ENCODE measurements at regions not wholly inside any gene's neighbourhood (a gene's known extent, or its start where the extent isn't known, plus 50 kb on each side); places are given as distances from the start of the nearest gene placed in this dataset.
"Not testable (repeated sequence)": the region's sequence is repeated elsewhere in the genome, so short reads cannot be mapped to it uniquely, and the experiment has no call there.

DNA sequence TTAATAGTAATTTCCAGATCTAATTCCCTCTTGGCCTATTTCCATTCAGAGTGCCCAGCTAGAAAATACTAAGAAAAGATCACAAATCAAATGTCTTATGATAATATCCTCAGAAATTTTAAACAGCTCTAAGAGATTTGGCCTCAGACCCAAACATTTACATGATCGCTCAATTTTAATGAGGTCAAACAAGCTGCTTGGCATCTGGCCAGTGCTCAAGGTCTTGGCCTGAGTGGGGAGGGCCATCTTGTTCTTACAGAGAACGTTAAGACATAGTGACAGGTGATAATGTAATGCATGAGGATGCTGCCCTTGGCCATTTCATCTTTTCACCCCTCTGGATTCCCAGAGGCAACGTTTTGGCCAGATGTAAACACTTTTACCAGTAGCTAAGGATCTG, 159.2 kb upstream of the SLC7A11 start:
- DNase-seq (ENCODE audit: low read depth, low spot score) = no peak

DNA sequence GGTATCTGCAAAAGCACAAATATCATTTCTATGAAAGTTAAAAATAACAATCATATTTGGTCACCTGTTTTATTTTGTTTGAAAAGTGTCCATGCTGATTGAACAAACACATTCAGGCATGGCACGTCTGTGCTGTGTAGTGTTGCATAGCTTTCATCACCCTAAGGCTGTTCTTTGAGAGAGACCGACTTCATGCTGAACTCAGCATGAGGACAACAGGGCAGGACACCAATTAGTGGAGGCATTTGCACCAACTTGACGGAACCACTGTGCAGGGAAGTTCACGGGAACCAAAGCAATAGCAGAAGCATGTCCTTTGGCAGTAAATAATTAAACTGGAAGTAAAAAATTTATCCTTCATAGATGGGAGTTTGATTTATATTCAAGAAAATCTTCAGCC, 158.4 kb upstream of the SLC7A11 start:
- DNase-seq (ENCODE audit: low read depth, low spot score) = no peak

DNA sequence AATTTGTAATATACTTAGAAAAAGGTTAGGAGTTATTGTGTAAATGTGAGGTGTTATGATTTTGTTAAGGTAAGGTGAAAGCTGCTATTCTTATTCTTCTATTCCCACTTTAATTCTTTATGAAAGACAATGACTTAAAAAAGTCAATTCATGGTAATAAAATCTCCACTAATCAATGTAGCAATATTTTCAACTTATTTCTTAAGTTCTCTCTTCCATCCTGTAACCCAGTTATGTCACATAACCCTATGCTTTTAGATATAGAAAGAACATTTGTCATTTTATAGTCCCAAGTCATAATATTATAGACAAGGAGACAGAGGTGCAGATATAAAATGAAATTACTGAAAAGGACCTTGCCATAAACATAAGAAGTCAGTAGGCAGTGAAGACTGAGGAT, 157.9 kb upstream of the SLC7A11 start:
- DNase-seq (ENCODE audit: low read depth, low spot score) = no peak

DNA sequence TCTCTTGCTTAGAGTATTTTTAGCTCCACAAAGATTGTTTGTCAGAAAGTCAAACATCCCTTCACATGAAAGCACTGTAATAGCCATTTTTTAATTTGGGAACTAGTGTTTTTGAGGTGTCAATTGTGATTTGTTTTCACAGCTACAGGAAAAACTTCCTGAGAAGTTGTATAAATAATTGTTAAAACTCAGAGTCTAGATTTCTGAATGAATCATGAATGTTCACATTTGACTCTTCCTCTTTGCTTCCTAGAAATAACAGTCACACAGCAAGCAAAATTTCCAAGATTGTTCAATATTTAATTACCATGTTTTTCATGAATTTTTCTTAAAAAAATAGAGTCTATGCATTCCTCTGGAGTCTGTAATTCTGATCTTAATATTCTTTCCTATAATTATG, 156.9 kb upstream of the SLC7A11 start:
- no peak for DNase-seq (ENCODE audit: low read depth, low spot score)

DNA sequence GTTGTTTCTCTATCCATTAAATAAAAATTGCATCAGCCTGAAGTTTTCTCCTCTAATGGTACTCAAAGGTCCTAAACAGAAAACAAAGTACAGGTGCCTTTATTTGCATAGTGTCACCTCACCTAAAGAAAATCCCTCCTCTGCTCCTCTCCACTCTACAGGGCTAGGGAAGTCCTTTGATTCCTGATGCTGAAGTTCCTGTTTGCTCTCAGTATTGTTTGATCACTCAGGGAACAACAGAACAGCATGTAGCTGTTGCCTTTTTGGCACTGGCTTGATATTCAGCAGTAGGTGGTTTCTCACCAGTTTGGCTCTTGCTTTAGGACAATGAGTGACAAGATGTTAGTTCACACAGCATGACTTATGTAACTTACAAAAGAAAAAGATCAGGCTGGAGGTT, 156.2 kb upstream of the SLC7A11 start:
- DNase-seq (ENCODE audit: low read depth, low spot score) = peak; percentile 83

DNA sequence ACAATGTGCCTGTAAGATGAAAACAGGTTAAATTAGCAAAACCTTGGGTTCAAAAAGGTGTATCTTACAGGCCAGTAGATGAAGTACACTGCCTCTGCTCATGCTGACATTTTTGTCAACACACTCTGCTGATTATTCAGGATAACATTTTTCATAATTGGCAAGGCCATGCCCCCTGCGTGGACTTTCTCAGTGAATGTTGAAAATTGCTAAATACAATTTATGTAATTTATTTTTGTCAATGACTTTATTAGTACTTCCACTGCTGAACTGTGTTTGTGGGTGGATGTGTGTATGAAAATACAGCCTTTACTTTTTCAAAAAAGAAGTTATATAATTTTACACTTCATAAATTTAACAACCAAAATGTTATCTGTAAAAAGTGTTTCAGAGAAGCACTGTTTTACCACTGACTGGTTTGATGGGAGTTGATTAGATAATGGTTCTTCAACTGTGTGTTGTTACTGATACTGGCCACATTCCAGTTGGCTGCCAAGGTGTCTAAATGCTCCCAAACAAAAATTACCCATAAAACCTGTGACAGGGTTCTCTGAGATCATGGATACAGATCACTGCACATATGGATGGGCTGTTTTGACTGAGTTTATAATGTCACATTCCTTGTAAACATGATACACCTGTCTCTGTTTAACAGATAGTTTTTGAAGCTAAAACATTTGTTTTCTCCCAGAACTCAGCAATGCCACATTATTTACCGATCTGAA, 151.9 kb upstream of the SLC7A11 start:
- no peak for DNase-seq (ENCODE audit: low read depth, low spot score)

DNA sequence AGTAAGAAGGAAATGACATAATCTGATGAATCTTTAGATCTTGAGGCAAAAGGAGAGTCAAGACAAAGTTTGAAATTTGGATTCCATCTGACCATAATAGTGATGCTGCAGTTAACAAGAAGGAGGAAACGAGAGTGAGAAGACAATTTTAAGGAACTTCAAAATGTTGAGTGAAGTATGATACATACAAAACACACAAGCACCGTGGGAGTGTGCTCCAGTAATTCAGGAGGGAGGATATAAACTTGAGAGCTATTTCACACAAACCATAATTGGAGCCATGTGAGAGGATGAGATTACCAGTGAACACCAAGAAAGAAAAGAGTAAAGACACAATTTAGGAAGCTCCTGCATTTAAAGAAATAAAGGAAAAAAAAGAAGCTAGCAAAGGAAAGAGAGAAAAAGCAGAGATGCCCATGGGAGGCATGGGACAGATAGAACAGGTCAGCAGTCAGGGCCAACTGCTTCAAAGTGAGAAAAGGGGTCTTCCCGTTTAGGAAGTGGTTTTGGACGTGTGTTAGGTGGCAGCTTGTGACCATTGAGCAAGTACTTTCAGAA, 150.7 kb upstream of the SLC7A11 start:
- no peak for DNase-seq (ENCODE audit: low read depth, low spot score)

DNA sequence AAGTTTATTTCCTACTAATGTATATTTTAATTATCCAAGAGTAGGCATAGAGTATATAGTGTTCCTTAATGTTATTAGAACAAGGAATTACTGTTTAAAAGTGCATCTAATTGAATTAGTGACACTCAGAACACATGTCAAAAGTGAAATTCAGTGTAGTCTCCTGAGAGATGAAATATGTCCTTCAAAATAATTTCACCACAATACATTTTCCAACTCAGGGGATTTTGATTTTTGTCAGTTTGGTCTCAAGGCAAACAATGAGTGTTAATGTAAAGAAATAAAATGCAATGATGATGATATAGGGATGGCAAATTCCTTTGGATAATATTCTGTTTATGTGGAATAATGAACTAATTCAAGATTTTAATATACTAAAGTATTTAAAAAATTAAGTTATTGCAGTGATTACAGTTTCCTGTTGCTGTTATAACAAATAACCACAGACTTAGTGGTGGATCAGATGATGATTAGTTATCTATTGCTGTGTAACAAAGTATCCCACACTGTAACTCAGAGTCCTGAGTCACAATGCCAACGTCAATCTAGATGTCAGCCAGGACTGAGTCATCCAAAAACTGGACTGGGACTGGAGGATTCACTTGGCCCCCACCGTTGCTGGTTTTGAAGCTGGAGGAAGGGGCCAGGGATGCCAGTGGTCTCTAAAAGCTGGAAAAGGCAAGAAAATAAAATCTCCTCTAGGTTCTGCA, 148.0 kb upstream of the SLC7A11 start:
- no peak for DNase-seq (ENCODE audit: low read depth, low spot score)

DNA sequence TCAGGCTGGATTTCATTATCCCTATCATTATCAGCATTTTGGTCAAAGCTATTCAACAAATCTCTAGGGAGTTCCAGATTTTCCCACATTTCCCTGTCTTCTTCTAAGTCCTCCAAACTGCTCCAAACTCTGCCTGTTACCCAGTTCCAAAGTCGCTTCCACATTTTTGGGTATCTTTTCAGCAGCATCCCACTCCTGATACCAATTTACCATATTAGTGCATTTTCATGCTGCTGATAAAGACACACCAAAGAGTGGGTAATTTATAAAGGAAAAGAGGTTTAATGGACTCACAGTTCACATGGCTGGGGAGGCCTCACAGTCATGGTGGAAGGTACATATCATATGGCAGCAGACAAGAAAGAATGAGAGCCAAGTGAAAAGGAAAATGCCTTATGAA, 132.8 kb upstream of the SLC7A11 start:
- no peak for DNase-seq (ENCODE audit: low read depth, low spot score)

DNA sequence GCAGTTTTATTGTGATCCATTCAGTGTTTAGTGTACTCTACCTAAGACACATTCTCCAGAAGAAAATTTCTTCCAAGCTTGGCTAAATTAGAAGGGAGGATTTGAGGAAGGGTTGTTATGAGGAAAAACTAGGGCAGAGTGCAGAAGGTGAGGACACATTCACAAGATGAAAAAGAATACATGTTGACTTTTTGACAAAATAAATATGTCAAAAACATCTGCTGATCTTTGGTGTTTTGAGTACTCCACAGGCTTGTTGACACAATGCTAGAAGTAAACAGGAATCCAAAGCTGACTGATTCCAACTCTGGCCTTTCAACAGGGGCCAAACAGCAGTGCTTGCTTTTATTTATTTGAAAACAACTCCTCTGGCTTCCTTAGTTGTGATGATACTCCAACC, 125.8 kb upstream of the SLC7A11 start:
- DNase-seq (ENCODE audit: low read depth, low spot score) = no peak

DNA sequence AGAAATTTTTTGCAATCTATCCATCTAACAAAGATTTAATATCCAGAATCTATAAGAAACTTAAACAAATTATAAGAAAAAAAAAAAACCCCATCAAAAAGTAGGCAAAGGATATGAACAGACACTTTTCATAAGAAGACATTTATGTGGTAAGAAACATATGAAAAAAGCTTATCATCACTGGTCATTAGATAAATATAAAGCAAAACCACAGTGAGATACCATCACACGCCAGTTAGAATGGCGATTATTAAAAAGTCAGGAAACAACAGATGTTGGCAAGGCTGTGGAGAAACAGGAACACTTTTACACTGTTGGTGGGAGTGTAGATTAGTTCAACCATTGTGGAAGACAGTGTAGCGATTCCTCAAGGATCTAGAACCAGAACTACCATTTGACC, 110.3 kb upstream of the SLC7A11 start:
- not testable (repeated sequence) for DNase-seq (ENCODE audit: low read depth, low spot score)

DNA sequence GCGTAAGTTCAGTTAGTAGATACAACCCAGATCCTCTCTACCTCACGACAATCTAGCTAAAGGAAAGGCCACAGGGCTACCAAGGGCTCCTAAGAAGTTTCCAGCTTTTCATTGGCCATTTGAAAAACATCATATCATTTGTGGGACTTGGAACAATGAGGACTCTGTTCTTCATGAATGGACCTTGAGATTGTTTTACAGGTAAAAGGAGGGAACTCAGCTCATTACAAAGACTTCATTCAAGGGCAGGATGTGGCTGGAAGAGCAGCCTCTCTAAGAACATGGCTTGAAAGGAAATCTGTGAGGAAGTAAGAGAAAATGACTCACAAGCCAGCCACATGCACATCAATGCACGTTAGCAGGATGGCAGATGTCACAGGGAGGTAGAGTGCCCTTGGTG, 105.9 kb upstream of the SLC7A11 start:
- no peak for DNase-seq (ENCODE audit: low read depth, low spot score)

DNA sequence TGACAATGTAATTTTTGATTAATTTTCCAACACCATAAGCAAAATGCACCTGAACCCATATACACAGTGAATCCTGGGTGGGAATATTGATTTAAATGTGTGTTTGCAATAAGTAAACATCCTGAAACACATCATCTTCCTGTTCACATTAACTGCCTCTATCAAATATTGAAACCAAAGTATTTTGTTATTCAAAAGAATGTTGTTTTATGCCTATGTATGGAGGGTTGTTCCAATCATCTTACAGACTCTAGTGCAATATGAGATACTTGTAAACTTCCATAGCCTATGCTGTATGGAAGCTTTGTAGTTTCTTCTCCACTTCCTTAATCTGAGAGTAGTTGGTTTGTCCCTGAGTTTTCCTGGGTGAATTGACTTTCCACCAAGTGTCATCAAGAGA, 105.4 kb upstream of the SLC7A11 start:
- DNase-seq (ENCODE audit: low read depth, low spot score) = no peak

DNA sequence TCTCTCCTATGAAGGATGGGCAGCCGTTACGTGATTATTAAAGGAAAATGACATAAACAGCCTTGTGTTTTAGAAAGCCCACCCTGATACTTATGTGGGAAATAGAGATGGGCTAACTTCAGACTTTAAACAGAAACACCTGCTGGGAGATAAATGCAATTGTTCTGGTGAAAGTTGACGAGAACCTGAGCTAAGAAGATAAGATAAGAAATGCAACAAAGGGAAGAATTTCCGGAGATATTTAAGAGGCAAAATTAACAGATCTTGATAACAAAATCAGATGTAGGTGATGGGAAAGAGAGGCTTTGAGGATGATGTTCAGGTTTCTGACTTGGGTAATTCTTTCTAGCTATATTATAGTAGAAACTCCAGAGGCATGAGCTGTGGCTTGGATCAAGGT, 102.7 kb upstream of the SLC7A11 start:
- DNase-seq (ENCODE audit: low read depth, low spot score) = no peak

DNA sequence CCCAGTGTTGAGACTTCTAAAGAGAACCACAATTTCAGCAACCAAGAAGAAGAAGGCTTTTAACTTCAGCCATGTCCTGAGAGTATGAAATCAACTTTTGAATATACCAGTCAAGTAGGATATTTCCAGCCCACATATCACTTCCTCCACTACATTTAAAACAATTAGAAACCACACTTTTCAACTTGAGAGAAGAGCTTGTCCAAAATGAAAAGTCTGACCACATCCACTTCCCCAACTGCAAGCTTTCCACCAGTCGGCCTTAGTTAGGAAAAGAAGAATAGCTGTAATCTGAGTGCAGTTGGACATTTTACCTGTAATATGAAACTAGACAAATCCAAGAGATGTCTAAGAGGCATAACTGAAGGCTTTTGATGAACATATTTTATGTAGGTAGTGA, 101.9 kb upstream of the SLC7A11 start:
- DNase-seq (ENCODE audit: low read depth, low spot score) = no peak

DNA sequence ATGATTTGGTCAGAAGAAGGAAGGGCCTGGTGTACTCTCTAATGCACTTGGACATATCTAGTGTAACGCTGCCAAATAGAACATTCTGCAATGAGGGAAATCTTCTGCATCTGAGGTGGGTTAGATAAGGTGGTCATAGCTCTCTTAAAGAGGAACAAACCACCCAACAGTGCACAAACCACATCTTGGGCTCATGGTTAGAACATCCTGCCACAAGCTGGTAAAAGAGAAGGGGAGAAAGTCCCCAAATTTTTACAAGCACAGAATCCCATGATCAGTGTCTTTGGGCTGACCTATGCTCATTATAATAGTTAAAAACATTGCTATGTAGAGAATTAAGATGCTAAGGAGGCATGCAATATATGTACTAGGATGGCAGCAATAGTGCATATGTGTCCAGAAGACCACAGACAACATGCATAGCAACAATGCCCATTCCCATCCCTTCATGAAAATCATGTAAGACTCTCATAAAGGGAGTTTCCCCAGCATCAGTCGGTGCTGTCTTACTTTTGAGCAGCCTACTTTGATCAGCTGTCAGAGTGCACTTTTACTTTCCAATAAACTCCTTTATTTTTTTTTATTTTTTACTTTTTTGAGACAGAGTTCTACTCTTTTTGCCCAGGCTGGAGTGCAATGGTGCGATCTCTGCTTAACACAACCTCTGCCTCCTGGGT, 99.7 kb upstream of the SLC7A11 start:
- DNase-seq (ENCODE audit: low read depth, low spot score) = no peak

DNA sequence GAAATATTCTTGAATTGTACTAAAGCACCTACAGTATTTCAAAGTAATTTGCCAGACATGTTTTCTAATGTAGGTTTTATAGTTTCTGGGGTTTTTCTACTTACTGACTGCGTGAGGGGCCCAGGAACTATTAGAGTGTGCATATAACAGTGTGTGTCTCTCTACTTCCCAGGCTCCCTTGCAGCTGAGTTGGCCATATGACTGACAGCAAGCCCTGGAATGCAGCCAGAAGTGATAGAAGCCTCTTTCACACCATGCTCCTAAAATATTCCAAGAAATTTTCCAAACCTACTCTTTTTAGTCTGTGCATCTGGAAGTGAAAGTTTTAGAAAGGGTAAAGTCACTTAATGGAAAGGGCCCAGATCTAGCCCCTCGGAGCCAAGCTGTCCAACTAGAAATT, 96.7 kb upstream of the SLC7A11 start:
- no peak for DNase-seq (ENCODE audit: low read depth, low spot score)

DNA sequence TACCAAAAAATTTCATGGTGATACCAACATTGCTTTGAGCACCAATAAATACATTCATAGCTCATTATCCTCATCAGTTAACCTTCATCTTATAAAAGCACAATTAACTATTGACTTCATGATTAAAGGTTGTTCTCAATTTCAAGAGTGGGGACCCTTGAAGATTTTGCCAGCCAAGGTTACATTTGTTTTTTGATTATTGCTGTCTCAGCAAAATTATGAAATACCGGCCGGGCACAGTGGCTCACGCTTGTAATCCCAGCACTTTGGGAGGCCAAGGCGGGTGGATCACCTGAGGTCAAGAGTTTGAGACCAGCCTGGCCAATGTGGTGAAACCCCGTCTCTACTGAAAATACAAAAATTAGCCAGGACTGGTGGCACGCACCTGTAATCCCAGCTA, 96.1 kb upstream of the SLC7A11 start:
- not testable (repeated sequence) for DNase-seq (ENCODE audit: low read depth, low spot score)

DNA sequence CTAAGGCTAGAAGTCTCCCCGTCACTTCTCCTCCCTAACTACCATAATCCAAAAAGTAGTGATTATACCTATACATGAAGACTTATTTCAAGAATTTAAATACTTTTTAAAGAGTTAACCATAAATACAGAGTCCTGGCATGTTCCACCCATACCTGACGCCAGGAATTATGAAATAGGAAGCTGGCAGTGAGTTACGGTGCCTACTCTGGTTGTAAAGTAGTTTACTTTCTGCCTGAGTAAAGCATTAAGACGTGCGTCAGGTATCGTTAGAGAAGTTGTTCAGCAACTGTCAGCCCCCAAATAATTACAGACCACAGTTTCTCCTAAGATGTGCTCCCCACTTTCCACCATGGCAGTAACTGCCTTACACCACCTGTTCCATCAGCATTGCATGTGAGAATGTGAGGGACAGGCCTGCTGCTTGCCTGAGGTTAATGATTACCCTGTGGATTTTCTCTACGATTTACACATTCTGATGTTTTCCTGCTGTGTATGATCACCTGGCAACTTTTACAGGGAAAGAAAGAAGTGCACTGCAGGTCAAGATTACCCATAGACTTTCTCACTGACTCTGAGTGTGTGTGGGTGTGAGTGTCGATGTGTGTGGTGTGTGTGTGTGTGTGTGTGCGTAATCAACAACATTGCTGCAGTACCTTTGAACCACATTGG, 92.3 kb upstream of the SLC7A11 start:
- DNase-seq (ENCODE audit: low read depth, low spot score) = no peak

DNA sequence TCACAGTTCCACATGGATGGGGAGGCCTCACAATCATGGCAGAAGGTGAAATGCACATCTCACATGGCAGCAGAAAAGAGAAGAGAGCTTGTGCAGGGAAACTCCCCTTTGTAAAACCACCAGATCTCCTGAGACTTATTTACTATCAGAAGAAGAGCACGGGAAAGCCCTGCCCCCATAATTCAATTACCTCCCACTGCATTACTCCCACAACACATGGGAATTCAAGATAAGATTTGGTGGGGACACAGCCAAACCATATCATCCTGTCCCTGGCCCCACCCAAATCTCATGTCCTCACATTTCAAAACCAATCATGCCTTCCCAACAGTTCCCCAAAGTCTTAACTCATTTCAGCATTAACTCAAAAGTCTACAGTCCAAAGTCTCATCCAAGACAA, 90.3 kb upstream of the SLC7A11 start:
- not testable (repeated sequence) for DNase-seq (ENCODE audit: low read depth, low spot score)

DNA sequence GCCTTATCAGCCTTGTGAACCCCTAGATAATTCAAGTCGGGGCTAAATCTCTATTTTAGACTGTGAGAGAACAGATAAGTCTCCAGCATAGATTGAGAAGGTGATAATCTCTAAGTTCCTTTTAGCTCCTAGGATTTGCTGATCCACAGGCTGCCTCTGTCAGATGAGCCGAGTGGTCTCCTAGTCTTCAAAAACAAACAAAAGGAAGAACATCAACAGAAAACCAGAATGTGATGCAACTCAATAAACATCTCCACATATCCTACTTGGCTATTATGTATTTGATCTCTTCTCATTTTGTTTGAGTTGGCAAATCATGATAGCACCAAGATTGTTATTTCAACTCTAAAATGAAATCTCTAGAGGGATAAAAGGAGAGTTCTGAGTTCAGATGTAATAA, 88.4 kb upstream of the SLC7A11 start:
- no peak for DNase-seq (ENCODE audit: low read depth, low spot score)

DNA sequence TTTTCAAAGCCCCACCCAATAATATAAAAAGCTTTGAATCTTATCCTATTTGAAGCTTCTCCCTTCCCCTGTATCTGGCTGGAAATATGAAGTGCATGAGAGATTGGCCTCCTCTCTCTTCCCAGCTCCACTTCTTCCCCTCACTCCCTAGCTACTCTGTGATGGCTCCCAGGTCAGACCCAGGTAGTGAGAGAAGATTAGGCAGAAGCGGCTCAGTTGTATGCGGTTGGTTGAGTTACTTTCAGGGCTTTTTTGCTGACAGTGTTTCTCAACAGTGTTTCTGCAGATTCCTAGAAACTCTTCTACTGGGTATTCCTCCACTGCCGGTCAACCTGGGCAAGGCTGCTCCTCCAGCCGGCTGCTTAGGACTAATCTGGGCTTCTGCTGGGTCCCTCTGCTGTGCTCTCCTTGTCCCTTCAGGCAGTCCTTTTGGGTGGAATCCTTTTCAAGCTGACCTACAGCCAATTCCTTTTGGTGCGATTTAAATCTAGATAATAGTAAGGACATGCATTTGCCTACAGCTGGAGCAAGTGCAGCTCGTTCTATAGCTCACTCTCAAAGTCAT, 87.4 kb upstream of the SLC7A11 start:
- no peak for DNase-seq (ENCODE audit: low read depth, low spot score)
